Trophoblast cell (in vitro differentiated cells and primary cell): ENCODE measurements at regions not wholly inside any gene's neighbourhood (a gene's known extent, or its start where the extent isn't known, plus 50 kb on each side); places are given as distances from the start of the nearest gene placed in this dataset.

Experiments used
- DNase-seq, 2 donors: peaks; one replicate each; pipeline ENCODE4 v3.0.0-alpha.2; 2016
- H2AFZ ChIP-seq: 2 replicates; pipeline ENCODE4 v1.6.1; 2013; ENCODE audit warnings: low read length, moderate library complexity, mild to moderate bottlenecking; ENCODE audit not compliant: insufficient read depth, poor library complexity
- H2AK5ac ChIP-seq: 2 replicates; pipeline ENCODE4 v1.6.1; 2013; ENCODE audit warnings: mild to moderate bottlenecking, low read length
- H2BK120ac ChIP-seq: 2 replicates; pipeline ENCODE4 v1.6.1; 2013; ENCODE audit warnings: low read length, mild to moderate bottlenecking, moderate library complexity; ENCODE audit not compliant: insufficient read depth, poor library complexity
- H2BK12ac ChIP-seq: 2 replicates; pipeline ENCODE4 v1.6.1; 2013; ENCODE audit warnings: mild to moderate bottlenecking, low read length, moderate library complexity
- H2BK5ac ChIP-seq: 2 replicates; pipeline ENCODE4 v1.6.1; 2013; ENCODE audit warnings: low read length, low read depth, moderate library complexity, mild to moderate bottlenecking; ENCODE audit not compliant: poor library complexity
- H3K14ac ChIP-seq: 2 replicates; pipeline ENCODE4 v1.6.1; 2013; ENCODE audit warnings: mild to moderate bottlenecking, low read length
- H3K18ac ChIP-seq: 2 replicates; pipeline ENCODE4 v1.6.1; 2013; ENCODE audit warnings: mild to moderate bottlenecking, low read length
- H3K23ac ChIP-seq: 2 replicates; pipeline ENCODE4 v1.6.1; 2013; ENCODE audit warnings: low read length
- H3K27ac ChIP-seq: 2 replicates; pipeline ENCODE4 v1.5.1; 2013; ENCODE audit warnings: low read depth, mild to moderate bottlenecking, inconsistent platforms, low read length, moderate library complexity
- H3K27me3 ChIP-seq: 2 replicates; pipeline ENCODE4 v1.6.1; 2013; ENCODE audit warnings: inconsistent platforms, mild to moderate bottlenecking, low read length, moderate library complexity; ENCODE audit not compliant: insufficient read depth
- H3K36me3 ChIP-seq, 2 experiments: 1 replicate in 1 of 2; 2 replicates in 1 of 2; pipeline ENCODE4 v1.6.1; 2013; ENCODE audit warnings: low read length in 2 of 2, mild to moderate bottlenecking in 2 of 2, moderate library complexity in 1 of 2; ENCODE audit not compliant: insufficient read depth in 2 of 2, control insufficient read depth in 1 of 2
- H3K4ac ChIP-seq: 2 replicates; pipeline ENCODE4 v1.6.1; 2013; ENCODE audit warnings: low read depth, mild to moderate bottlenecking, low read length, moderate library complexity
- H3K4me1 ChIP-seq, 2 experiments: 1 replicate in 1 of 2; 2 replicates in 1 of 2; pipeline ENCODE4 v1.6.1; 2013; ENCODE audit warnings: low read length in 2 of 2, mild to moderate bottlenecking in 2 of 2, moderate library complexity in 1 of 2; ENCODE audit not compliant: insufficient read depth in 2 of 2, control insufficient read depth in 1 of 2
- H3K4me2 ChIP-seq: 2 replicates; pipeline ENCODE4 v1.6.1; 2013; ENCODE audit warnings: inconsistent platforms, mild to moderate bottlenecking, low read length, moderate library complexity
- H3K4me3 ChIP-seq: 2 replicates; pipeline ENCODE4 v1.5.1; 2013; ENCODE audit warnings: mild to moderate bottlenecking, low read depth, low read length, inconsistent platforms
- H3K79me1 ChIP-seq: one replicate; pipeline ENCODE4 v1.6.1; 2013; ENCODE audit warnings: low read length
- H3K79me2 ChIP-seq: 2 replicates; pipeline ENCODE4 v1.6.1; 2013; ENCODE audit warnings: low read length, mild to moderate bottlenecking; ENCODE audit not compliant: control insufficient read depth, insufficient read depth, poor library complexity
- H3K9ac ChIP-seq: 2 replicates; pipeline ENCODE4 v1.6.1; 2013; ENCODE audit warnings: mild to moderate bottlenecking, low read length
- H3K9me3 ChIP-seq: 2 replicates; pipeline ENCODE4 v1.6.1; 2013; ENCODE audit warnings: low read depth, mild to moderate bottlenecking, control low read depth, inconsistent platforms, low read length; ENCODE audit not compliant: insufficient read depth
- H4K12ac ChIP-seq: 2 replicates; pipeline ENCODE4 v1.6.1; 2013; ENCODE audit warnings: low read depth, mild to moderate bottlenecking, low read length, moderate library complexity
- H4K8ac ChIP-seq: 2 replicates; pipeline ENCODE4 v1.6.1; 2013; ENCODE audit warnings: low read depth, mild to moderate bottlenecking, low read length, moderate library complexity
- H4K91ac ChIP-seq: one replicate; pipeline ENCODE4 v1.6.1; 2013; ENCODE audit warnings: low read depth, mild to moderate bottlenecking, low read length, moderate library complexity
- WGBS: extraction: QIAGEN DNeasy Blood & Tissue Kit; methylation state at CpG from one replicate; pipeline ENCODE4 v1.1.7; 2013; ENCODE audit warnings: missing lambda C conversion rate; ENCODE audit not compliant: insufficient read length, insufficient coverage; ENCODE audit errors: extremely low coverage; 5-methylcytosine and 5-hydroxymethylcytosine counted together

DNA sequence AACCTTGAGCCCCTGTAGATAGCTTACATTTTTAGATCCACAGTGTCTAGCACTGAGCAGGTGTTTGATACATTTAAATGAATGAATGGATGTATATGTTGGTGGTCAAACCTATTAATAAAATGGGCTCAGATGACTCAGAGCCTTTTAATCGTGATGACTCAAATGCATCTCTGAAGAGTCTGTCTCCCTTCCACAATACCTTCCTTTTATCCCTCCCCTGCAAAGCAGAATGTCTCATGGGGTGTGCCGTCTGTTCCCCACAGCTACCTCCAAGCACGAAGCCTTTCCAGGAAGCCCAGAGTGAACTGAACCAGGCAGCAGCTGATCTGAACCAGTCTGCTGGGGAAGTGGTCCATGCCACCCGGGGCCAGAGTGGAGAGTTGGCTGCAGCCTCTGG, 303.5 kb upstream of the TPM1 start:
- Histone ChIP-seq H2BK5ac (peak overlapping the region; percentile 70), H3K18ac (peak overlapping the region; percentile 10), H3K27ac (peak overlapping the region; percentile 81), H3K23ac (no peak overlapping the region), H4K8ac (no peak overlapping the region), H3K36me3 (peaks cover 8 to 25% of the 10 kb centered on the region in 2 experiments), H3K4me3 (no peak overlapping the region), H3K9me3 (peaks cover 2% of the 10 kb centered on the region), H3K79me2 (peaks cover 6% of the 10 kb centered on the region), H2BK120ac (peak overlapping the region; percentile 91), H4K91ac (peak overlapping the region; percentile 86), H3K27me3 (no peaks in the 10 kb centered on the region), H2AK5ac (peak overlapping the region; percentile 85), H2BK12ac (peak overlapping the region; percentile 93), H4K12ac (no peak overlapping the region), H2AFZ (no peak overlapping the region), H3K9ac (no peak overlapping the region), H3K14ac (peak overlapping the region; percentile 36), H3K79me1 (peaks cover 35% of the 10 kb centered on the region), H3K4me1 (peaks cover 29% of the 10 kb centered on the region in 2 experiments), H3K4me2 (peak overlapping the region; percentile 8), H3K4ac (peak overlapping the region; percentile 68)
- DNase-seq: no peak
- no CpG with 5 or more reads among the region's 4 CpGs for WGBS

DNA sequence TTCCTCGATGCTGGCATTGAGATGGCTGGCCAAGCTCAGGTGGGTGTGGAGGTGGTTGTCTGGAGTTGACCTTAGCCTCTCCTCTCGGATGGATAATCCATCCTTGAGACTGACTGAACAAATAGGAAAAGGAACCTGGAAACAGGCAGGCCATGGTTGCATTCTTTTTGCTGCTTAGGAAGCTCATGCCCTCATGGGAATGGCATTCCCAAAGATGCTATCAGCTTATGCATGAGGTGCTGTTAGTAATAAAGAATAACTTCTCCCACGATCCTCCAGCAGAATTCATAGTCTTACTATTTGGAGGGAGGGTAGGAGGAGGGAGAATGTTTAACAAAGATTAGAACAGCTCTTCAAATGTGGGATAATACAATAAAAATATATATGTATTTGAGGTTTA, 303.0 kb upstream of the TPM1 start:
- DNase-seq: peak; percentile 78 to 92
- H3K27me3 ChIP-seq: no peaks in the 10 kb centered on the region
- peak overlapping the region; percentile 93 for H2BK12ac ChIP-seq
- H3K4ac ChIP-seq: no peak overlapping the region
- peaks cover 29% of the 10 kb centered on the region in 2 experiments for H3K4me1 ChIP-seq
- no CpG with 5 or more reads among the region's 3 CpGs for WGBS
- no peak overlapping the region for H3K9ac ChIP-seq
- H2BK5ac ChIP-seq: peak overlapping the region; percentile 70
- H3K23ac ChIP-seq: no peak overlapping the region
- H3K14ac ChIP-seq: peak overlapping the region; percentile 36
- H2AK5ac ChIP-seq: no peak overlapping the region
- peak overlapping the region; percentile 8 for H3K4me2 ChIP-seq
- peaks cover 8 to 23% of the 10 kb centered on the region in 2 experiments for H3K36me3 ChIP-seq
- H3K4me3 ChIP-seq: no peak overlapping the region
- peak overlapping the region; percentile 81 for H3K27ac ChIP-seq
- H4K12ac ChIP-seq: no peak overlapping the region
- peak overlapping the region; percentile 86 for H4K91ac ChIP-seq
- peaks cover 6% of the 10 kb centered on the region for H3K79me2 ChIP-seq
- no peak overlapping the region for H4K8ac ChIP-seq
- no peak overlapping the region for H2AFZ ChIP-seq
- H3K9me3 ChIP-seq: peaks cover 2% of the 10 kb centered on the region
- H3K79me1 ChIP-seq: peaks cover 35% of the 10 kb centered on the region
- peak overlapping the region; percentile 10 for H3K18ac ChIP-seq
- H2BK120ac ChIP-seq: peak overlapping the region; percentile 91

DNA sequence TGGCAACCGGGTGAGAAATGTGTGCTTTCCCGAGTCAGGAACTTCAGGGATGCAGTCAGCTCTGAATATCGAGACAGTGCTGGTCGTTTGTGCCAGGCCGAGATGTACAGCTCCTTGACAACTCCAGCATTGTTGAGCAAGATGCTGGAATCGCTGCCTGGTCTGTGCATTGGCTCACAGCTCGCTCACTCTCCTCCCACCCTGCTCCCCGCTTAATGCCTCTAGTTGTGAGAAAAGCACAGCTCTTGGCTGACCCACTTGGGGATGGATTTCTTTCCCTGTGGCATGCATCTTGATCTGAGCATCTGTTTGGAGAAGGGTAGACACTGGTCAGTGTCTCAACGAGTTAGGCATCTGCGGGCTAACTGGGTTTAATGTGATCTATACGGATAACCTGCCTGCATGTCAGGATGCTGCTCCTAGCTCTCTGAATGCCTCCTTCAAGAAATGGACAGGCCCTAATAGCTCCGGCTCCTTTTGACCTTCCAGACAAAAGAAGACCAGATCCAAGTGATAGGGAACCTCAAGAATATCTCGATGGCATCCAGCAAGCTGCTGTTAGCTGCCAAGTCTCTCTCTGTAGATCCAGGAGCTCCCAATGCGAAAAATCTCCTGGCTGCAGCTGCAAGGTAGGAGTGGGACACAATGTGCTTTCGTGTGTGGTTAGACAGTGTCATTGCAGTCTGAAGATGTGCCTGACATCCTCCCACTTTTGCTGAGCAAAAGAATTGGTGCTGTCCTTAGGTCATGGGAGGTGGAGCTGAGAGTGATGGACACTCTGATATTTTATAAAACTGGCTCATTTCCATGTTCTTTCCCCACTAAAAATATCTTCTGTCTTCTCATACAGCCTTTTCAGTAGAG, 302.2 kb upstream of the TPM1 start:
- Histone ChIP-seq H3K27me3 (no peaks in the 10 kb centered on the region), H3K79me1 (peaks cover 37% of the 10 kb centered on the region), H3K4ac (no peak overlapping the region), H3K4me1 (peaks cover 29% of the 10 kb centered on the region in 2 experiments), H3K27ac (peak overlapping the region; percentile 81), H3K79me2 (peaks cover 6% of the 10 kb centered on the region), H3K9me3 (peaks cover 2% of the 10 kb centered on the region), H2AK5ac (no peak overlapping the region), H2BK5ac (peak overlapping the region; percentile 81), H4K12ac (peak overlapping the region; percentile 5), H3K4me3 (no peak overlapping the region), H3K4me2 (peak overlapping the region; percentile 6), H3K36me3 (peaks cover 8 to 20% of the 10 kb centered on the region in 2 experiments), H3K9ac (no peak overlapping the region), H2BK12ac (peak overlapping the region; percentile 78), H4K91ac (peak overlapping the region; percentile 76), H2AFZ (no peak overlapping the region), H3K18ac (peak overlapping the region; percentile 83), H3K23ac (no peak overlapping the region), H4K8ac (peak overlapping the region; percentile 44), H2BK120ac (peak overlapping the region; percentile 37), H3K14ac (peak overlapping the region; percentile 57)
- DNase-seq: peak; percentile 85 to 90
- WGBS: no CpG with 5 or more reads among the region's 15 CpGs

DNA sequence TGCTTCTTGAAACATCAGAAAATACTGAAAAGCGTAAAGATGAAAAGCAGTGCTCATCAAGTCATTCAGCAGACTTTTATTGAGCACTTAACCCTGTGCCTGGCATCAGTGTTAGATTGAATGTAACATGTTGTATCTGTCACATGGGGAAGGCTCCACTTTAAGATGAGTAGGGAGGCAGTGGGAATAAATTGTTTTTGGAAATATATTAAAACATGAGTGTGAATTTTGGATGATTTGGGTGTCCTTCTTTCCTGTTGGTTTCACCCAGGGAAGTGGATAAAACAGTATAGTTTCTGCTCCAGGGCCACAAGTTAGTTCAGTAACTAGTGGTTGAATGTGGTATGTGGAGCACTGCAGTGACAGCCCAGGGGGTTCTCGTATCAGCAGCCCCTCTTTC, 301.4 kb upstream of the TPM1 start:
- no CpG with 5 or more reads among the region's 2 CpGs for WGBS

More for the DNA sequence above, 301.4 kb upstream of the TPM1 start:
- Histone ChIP-seq H2BK120ac (peak overlapping the region; percentile 59), H3K27me3 (no peaks in the 10 kb centered on the region), H2BK5ac (peak overlapping the region; percentile 70), H3K9me3 (peaks cover 2% of the 10 kb centered on the region), H3K4me3 (no peak overlapping the region), H2AK5ac (no peak overlapping the region), H3K27ac (peak overlapping the region; percentile 62), H3K23ac (no peak overlapping the region), H4K91ac (peak overlapping the region; percentile 82), H3K18ac (no peak overlapping the region), H3K79me1 (peaks cover 38% of the 10 kb centered on the region), H3K79me2 (peaks cover 6% of the 10 kb centered on the region), H3K36me3 (peaks cover 8 to 20% of the 10 kb centered on the region in 2 experiments), H2AFZ (no peak overlapping the region), H2BK12ac (peak overlapping the region; percentile 10), H4K12ac (no peak overlapping the region), H3K4me2 (peak overlapping the region; percentile 21), H3K4me1 (peaks cover 29% of the 10 kb centered on the region in 2 experiments), H3K4ac (no peak overlapping the region), H3K9ac (no peak overlapping the region), H4K8ac (no peak overlapping the region), H3K14ac (peak overlapping the region; percentile 10)
- no peak for DNase-seq
